T47D (cell line): ENCODE measurements at regions not wholly inside any gene's neighbourhood (a gene's known extent, or its start where the extent isn't known, plus 50 kb on each side); places are given as distances from the start of the nearest gene placed in this dataset.

ENCODE experiments used
- DNase-seq, 2 experiments: peaks; one replicate each; pipeline versions ENCODE4 v3.0.0 to v3.0.0-alpha.2; 2011 to 2012; ENCODE audit warnings: low read depth in 1 of 2, low spot score in 1 of 2
- JUND ChIP-seq: IDR thresholded peaks from 2 replicates; pipeline ENCODE4 v1.6.1; 2012; ENCODE audit warnings: low read depth
- in situ Hi-C: cut with HindIII; loops from 2 replicates; pipeline ENCODE4 v1.10.0; 2016; ENCODE audit warnings: low sequenced_read_pairs, low pct_unique_long_range_greater_than_20kb

- DNase-seq, result no peak
- in situ Hi-C loops, result no loop called here
- TF ChIP-seq JUND, result no peak
These were observed 151.6 kb upstream of the FREM2 start for GRCh38 chr13:38535261-38535660.

- no peak for TF ChIP-seq JUND
- DNase-seq, result no peak
- in situ Hi-C loops, result no loop called here
These were observed 149.8 kb upstream of the FREM2 start for GRCh38 chr13:38537051-38537450.

- no peak for DNase-seq
- in situ Hi-C loops, result no loop called here
- no peak for TF ChIP-seq JUND
These were observed 148.5 kb upstream of the FREM2 start for GRCh38 chr13:38538422-38538821.

GRCh38 chr13:38539632-38540031 lies 147.2 kb upstream of the FREM2 start:
- TF ChIP-seq JUND, result no peak
- DNase-seq, result no peak
- in situ Hi-C loops, result no loop called here

- DNase-seq, result no peak
- no peak for TF ChIP-seq JUND
- in situ Hi-C loops, result no loop called here
These were observed 144.3 kb upstream of the FREM2 start for GRCh38 chr13:38542601-38543000.

- no peak for DNase-seq
- in situ Hi-C loops, result no loop called here
- TF ChIP-seq JUND, result no peak
These were observed 143.3 kb upstream of the FREM2 start for GRCh38 chr13:38543561-38543960.

- no peak for TF ChIP-seq JUND
- DNase-seq, result peak; percentile 1 to 68
- in situ Hi-C loops, result no loop called here
These were observed 123.1 kb upstream of the FREM2 start for GRCh38 chr13:38563739-38564138.

- TF ChIP-seq JUND, result no peak
- DNase-seq, result no peak
- in situ Hi-C loops, result no loop called here
These were observed 122.4 kb upstream of the FREM2 start for GRCh38 chr13:38564256-38565150.

- in situ Hi-C loops, result no loop called here
- no peak for TF ChIP-seq JUND
- DNase-seq, result no peak
These were observed 120.9 kb upstream of the FREM2 start for GRCh38 chr13:38566023-38566422.

- in situ Hi-C loops, result no loop called here
These were observed 120.4 kb upstream of the FREM2 start for GRCh38 chr13:38566519-38566918.

GRCh38 chr13:38570706-38571105 lies 116.2 kb upstream of the FREM2 start:
- in situ Hi-C loops, result no loop called here
- TF ChIP-seq JUND, result no peak
- no peak for DNase-seq

More at GRCh38 chr13:38566519-38566918, 120.4 kb upstream of the FREM2 start:
- no peak for DNase-seq
- no peak for TF ChIP-seq JUND

- in situ Hi-C loops, result no loop called here
- no peak for DNase-seq
- TF ChIP-seq JUND, result no peak
These were observed 111.5 kb upstream of the FREM2 start for GRCh38 chr13:38575427-38575826.

- peak in 1 of 2 experiments; percentile 39 for DNase-seq
- in situ Hi-C loops, result no loop called here
- no peak for TF ChIP-seq JUND
These were observed 109.8 kb upstream of the FREM2 start for GRCh38 chr13:38577048-38577447.

GRCh38 chr13:38582133-38582532 lies 104.7 kb upstream of the FREM2 start:
- in situ Hi-C loops, result no loop called here
- TF ChIP-seq JUND, result no peak
- peak; percentile 13 to 69 for DNase-seq
